Brain microvascular endothelial cell (primary cell): ENCODE measurements at regions not wholly inside any gene's neighbourhood (a gene's known extent, or its start where the extent isn't known, plus 50 kb on each side); places are given as distances from the start of the nearest gene placed in this dataset.
"Not testable (repeated sequence)": the region's sequence is repeated elsewhere in the genome, so short reads cannot be mapped to it uniquely, and the experiment has no call there.

ENCODE experiments used
- DNase-seq: peaks from one replicate; pipeline ENCODE4 v3.0.0-alpha.2; 2020
- H3K27ac ChIP-seq: fragments of 250-450 bp; sonication (Bioruptor Pico); 2 replicates; pipeline ENCODE4 v1.5.1; 2020; ENCODE audit warnings: mild to moderate bottlenecking, moderate library complexity
- H3K27me3 ChIP-seq: fragments of 250-450 bp; sonication (Bioruptor Pico); replicated peaks from 2 replicates; pipeline ENCODE4 v1.5.1; 2020; ENCODE audit warnings: mild to moderate bottlenecking
- H3K36me3 ChIP-seq: fragments of 250-450 bp; sonication (Bioruptor Pico); replicated peaks from 2 replicates; pipeline ENCODE4 v1.5.1; 2020; ENCODE audit warnings: mild to moderate bottlenecking
- H3K4me3 ChIP-seq: 2 replicates; pipeline ENCODE4 v1.5.1; 2011; ENCODE audit warnings: low read depth, mild to moderate bottlenecking, control low read depth, low read length, moderate library complexity
- CTCF ChIP-seq: IDR thresholded peaks from 2 replicates; pipeline ENCODE4 v1.5.1; 2011; ENCODE audit warnings: low read depth, mild to moderate bottlenecking, moderate library complexity, low read length, control low read depth, inconsistent platforms; ENCODE audit errors: missing control alignments
- in situ Hi-C: cut with HindIII; loops from 2 replicates; pipeline ENCODE4 v1.10.0; 2017; ENCODE audit warnings: low sequenced_read_pairs, low pct_ligation_motif_present

- in situ Hi-C loops, result no loop called here
- TF ChIP-seq CTCF, result no peak
- H3K27ac ChIP-seq, result no peak overlapping the region
Measured at GRCh38 chr2:195105581-195105980, 551.4 kb upstream of the SLC39A10 start.

GRCh38 chr2:195094330-195094729 is 562.7 kb upstream of the SLC39A10 start:
- no peaks in the 10 kb centered on the region for H3K27me3 ChIP-seq
- no peaks in the 10 kb centered on the region for H3K36me3 ChIP-seq
- TF ChIP-seq CTCF, result no peak
- no peak overlapping the region for H3K27ac ChIP-seq
- in situ Hi-C loops, result no loop called here
- H3K4me3 ChIP-seq, result no peak overlapping the region
- DNase-seq, result no peak

More at GRCh38 chr2:195105581-195105980, 551.4 kb upstream of the SLC39A10 start:
- H3K4me3 ChIP-seq, result no peak overlapping the region
- H3K36me3 ChIP-seq, result no peaks in the 10 kb centered on the region
- no peak for DNase-seq
- no peaks in the 10 kb centered on the region for H3K27me3 ChIP-seq

GRCh38 chr2:195092341-195092740 is 564.7 kb upstream of the SLC39A10 start:
- in situ Hi-C loops, result no loop called here
- no peak overlapping the region for H3K27ac ChIP-seq
- no peak for TF ChIP-seq CTCF
- no peaks in the 10 kb centered on the region for H3K27me3 ChIP-seq
- DNase-seq, result no peak
- H3K4me3 ChIP-seq, result no peak overlapping the region
- H3K36me3 ChIP-seq, result no peaks in the 10 kb centered on the region

- DNase-seq, H3K4me3 ChIP-seq, in situ Hi-C loops, H3K27ac ChIP-seq, H3K27me3 ChIP-seq, H3K36me3 ChIP-seq: not testable (repeated sequence)
Measured at GRCh38 chr2:195072806-195073205, 584.2 kb upstream of the SLC39A10 start.

- TF ChIP-seq CTCF, result no peak
- DNase-seq, result no peak
Measured at GRCh38 chr2:195057001-195057400, 600.0 kb upstream of the SLC39A10 start.

GRCh38 chr2:195055996-195056395 is 601.0 kb upstream of the SLC39A10 start:
- in situ Hi-C loops, result no loop called here
- Histone ChIP-seq H3K27me3 (no peaks in the 10 kb centered on the region), H3K36me3 (no peaks in the 10 kb centered on the region), H3K27ac (no peak overlapping the region), H3K4me3 (no peak overlapping the region)
- DNase-seq, result no peak
- no peak for TF ChIP-seq CTCF

More at GRCh38 chr2:195057001-195057400, 600.0 kb upstream of the SLC39A10 start:
- in situ Hi-C loops, result no loop called here
- no peak overlapping the region for H3K4me3 ChIP-seq
- no peaks in the 10 kb centered on the region for H3K27me3 ChIP-seq
- no peaks in the 10 kb centered on the region for H3K36me3 ChIP-seq
- H3K27ac ChIP-seq, result no peak overlapping the region
